Stromal cell of bone marrow (primary cell): ENCODE measurements at regions not wholly inside any gene's neighbourhood (a gene's known extent, or its start where the extent isn't known, plus 50 kb on each side); places are given as distances from the start of the nearest gene placed in this dataset.

Experiments
- DNase-seq: peaks from one replicate; pipeline ENCODE4 v3.0.0-alpha.2; 2012; ENCODE audit warnings: low read depth

- DNase-seq, result no peak
These were observed 578.3 kb downstream of the CMPK2 start for GRCh38 chr2:6287406-6287805.

DNA sequence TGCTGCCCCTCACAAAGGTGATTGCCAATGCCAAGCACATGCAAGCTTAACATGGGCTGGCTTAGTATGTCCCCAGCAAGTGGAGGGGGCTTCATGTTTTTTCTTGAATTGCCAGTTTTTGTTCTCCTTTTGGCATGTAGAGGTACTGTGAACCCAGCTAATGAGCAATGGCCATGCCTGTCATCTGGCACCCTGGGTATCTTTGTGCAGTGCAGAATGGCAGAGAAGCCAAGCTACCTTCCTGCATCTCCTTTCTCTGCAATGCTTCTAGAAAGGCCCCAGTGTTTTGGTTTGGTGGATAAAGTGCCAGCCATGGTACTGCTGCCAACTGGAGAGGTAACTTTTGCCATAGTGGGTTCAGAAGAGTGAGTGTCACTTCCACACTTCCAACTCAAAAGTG is 576.9 kb downstream of the CMPK2 start:
- no peak for DNase-seq

DNA sequence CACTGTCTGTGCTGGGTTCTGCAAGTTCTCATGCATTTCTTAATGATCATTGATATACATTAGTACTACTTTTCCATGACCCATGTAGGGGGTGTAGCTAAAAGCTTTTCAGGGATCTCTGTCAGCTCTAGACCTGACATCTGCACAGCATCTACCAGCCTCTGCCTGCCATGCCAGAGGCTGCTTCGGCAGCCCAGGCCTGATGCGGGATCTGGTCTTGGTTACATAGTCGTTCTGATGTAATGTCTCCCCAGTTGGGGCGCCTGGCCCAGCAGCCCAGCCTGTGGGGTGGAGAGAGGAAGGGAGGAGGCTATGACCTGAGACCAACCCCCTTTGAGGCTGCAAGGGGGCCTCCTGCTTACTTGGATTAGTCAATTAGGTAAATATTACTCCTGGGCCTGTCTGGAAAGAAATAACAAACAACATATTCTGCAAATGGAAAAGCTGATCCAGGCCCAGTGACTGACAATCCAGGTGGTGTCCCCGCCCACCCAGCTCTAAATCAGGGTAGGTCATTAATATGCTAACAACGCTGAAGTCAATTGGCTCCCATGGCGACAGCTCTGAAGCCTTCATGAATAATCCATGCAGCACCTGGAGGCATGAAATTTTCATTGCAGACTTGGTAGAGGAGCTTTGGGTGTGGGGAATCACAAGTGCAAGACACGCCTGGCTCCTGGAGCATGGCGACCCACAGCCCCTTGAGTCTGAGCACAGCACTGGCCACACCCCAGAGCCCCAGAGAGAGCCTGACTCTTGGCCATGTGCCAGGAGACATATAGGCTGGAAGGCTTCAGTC is 575.3 kb downstream of the CMPK2 start:
- DNase-seq, result no peak

GRCh38 chr2:6294791-6295190 is 570.9 kb downstream of the CMPK2 start:
- no peak for DNase-seq

GRCh38 chr2:6297238-6297637 is 568.5 kb downstream of the CMPK2 start:
- no peak for DNase-seq

DNA sequence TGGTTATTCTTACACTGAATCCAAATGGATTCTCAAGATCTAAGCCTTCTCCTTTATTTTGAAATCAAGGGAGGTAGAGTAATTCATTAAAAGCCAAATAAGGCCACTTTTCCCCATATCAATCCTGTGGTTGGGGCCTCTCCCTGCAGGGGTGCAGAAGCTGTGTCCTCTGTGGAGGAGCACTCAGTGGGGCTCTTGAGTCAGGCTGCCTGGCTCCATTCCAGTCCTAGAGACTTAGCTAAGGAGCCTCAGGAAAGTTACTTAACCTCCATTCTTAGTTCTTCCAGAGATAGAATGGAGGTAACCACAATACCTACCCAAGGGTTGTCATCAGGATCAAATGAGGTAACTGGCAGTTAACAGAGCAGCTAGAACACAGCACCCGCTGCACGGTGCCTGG is 564.3 kb downstream of the CMPK2 start:
- no peak for DNase-seq

GRCh38 chr2:6308986-6309385 is 556.7 kb downstream of the CMPK2 start:
- DNase-seq, result no peak

DNA sequence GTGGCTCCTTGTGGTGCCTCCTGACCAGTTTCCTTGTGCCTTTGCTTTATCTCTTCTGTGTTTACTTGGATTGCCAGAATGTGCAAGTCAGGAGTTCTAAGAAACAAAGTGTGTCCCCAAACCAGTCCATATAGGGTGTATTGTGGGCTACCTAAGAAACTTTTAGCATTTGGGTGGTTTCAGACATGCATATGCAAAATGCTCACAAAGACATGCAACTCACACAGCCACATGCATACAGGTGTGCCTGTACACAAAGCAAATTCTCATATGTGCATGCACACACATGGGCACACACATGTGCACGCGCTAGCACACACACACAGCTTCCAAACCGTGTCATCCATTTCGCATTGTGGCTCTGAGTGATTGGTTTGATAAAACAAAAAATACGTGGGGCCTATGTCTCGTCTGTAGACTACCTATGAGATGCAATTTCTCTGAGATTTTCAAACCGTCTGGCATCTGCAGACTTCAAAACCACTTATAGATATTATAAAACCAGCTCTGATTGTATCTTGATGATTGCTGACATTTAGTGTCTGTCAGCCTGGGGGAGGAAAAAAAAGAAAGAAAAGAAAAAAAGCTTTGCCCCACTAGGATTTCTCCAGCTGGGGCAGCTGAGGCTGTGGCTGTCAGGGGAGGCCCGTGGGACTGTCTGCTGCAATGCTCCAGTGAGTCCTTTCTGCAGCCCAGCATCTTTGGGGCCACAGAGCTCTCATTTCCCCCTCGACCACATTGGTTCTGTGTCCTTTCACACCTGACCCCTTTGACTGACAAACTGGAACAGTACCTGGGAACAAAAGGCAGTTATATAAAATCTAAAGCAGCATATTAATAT is 556.1 kb downstream of the CMPK2 start:
- no peak for DNase-seq

DNA sequence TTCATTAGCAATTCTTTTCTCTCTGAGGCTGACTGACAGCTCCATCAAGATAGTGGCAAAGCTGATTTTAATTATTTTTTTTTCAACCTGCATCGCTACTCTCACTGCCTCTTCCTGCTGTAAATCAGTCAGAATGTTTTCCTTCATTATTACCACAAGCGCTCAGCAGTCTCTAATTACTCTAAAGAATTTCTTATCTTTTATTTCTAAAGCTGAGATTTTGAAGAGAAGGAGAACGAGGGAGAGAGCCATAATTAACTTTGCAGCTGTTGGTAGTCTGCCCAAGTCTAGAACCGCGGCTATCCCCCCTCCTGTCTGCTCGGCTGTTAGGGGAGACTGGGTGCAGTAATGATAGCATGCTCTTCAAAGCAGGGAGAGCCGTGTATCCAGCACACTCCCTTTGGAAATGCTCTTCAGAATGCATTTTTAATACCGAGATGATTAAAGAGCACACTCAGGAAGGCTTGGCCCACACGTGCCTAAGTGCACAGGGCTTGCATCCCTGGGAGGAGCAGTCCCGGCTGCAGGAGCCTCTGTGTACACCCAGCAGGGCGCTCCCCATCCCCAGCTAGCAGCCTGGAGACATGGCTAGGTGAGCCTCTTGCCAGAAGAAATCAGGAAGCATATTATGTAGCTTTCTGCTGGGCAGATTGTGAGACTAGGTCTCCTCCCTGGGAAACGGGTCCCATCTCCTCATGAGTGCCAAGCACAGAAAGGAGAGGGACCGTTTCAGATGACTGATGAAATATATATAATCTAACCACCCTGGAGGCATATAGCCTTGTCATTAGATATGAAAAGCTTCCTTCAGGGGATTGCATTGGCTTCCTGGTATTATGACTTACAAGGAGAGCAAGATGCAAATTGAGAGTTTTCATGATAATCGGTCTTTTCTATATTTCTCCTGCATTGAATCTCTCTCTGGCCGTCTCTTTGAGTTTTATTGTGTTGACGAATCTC is 555.2 kb downstream of the CMPK2 start:
- no peak for DNase-seq

- no peak for DNase-seq
These were observed 553.3 kb downstream of the CMPK2 start for GRCh38 chr2:6312367-6312766.

- no peak for DNase-seq
These were observed 551.3 kb downstream of the CMPK2 start for GRCh38 chr2:6314218-6314960.

GRCh38 chr2:6325616-6326015 is 540.1 kb downstream of the CMPK2 start:
- no peak for DNase-seq

GRCh38 chr2:6326958-6327357 is 538.7 kb downstream of the CMPK2 start:
- DNase-seq, result no peak

DNA sequence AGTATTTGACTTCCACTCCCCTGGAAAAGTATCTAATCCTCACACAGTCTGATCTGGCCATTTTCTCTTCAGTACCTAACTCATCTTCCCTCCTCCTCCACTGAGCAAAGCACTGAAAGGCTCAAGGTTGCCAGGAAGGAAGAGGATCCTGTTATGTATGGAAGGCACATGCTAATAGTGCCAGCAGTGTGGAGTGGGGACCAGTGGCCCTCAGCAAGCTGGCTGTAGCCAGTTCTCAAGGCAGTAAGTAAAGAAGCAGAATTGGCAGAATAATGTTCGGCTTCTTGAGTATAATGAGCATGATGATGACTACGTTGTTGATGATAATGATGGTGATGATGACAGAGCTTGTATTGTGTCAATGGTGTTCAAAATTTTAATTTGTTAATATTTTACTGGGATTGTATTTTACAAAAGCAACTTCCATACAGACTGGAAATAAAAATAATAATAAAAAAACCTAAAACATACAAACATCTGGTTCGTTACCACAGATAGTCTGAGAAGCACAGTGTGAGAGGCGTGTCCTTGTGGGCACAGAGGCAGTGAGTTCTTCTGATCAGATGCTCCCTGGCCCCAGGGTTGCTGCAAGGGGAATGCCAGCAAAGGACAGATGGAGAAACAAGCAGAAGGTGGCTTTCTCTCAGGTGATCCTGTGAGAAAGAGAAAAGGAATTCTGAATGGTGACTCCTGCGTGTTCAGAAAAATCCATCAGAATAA is 528.8 kb downstream of the CMPK2 start:
- no peak for DNase-seq

- no peak for DNase-seq
These were observed 528.3 kb downstream of the CMPK2 start for GRCh38 chr2:6337472-6337820.

- DNase-seq, result no peak
These were observed 524.0 kb downstream of the CMPK2 start for GRCh38 chr2:6341588-6342129.

DNA sequence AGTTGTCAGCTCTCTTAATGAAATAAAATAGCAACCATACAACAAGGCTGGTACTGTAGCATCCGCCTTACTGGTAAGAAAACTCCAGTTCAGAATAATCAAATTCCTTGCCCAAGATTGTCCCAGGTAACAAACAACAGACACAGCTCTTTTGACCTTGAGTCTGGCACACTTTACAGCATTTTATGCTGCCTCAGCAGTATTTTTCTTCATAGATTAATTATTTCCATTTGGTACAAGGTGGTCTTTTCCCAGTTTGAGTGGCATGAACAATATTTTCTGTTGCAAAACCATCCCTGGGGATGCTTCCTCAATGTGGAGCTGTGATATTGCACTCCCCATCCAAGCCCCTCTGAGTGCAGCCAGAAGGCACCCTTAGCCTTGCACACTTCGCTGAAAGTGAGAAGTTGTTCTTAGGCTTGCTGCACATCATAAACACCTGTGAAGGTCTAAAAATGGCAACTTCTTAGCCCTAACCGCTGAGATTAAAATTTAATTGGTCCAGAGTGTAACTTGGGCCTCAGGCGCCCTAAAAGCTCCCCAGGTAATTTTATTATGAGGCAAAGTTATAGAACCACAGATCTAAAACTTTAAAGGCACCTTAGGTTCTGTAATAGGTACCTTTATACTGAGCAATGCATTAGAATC is 523.3 kb downstream of the CMPK2 start:
- DNase-seq, result no peak

GRCh38 chr2:6343076-6343475 is 522.6 kb downstream of the CMPK2 start:
- DNase-seq, result no peak

GRCh38 chr2:6352247-6352646 is 513.5 kb downstream of the CMPK2 start:
- DNase-seq, result no peak

- peak; percentile 23 for DNase-seq
These were observed 512.7 kb downstream of the CMPK2 start for GRCh38 chr2:6352906-6353515.
